HL-60 (cell line): ENCODE measurements at regions not wholly inside any gene's neighbourhood (a gene's known extent, or its start where the extent isn't known, plus 50 kb on each side); places are given as distances from the start of the nearest gene placed in this dataset.
"Not testable (repeated sequence)": the region's sequence is repeated elsewhere in the genome, so short reads cannot be mapped to it uniquely, and the experiment has no call there.

Experiments used
- POLR2AphosphoS5 ChIP-seq: IDR thresholded peaks from 2 replicates; pipeline ENCODE4 v1.6.1; 2012; ENCODE audit warnings: low read depth
- TF ChIP-seq, protein P1 (sequence below): IDR thresholded peaks from one replicate; pipeline ENCODE4 v1.5.1; 2011; ENCODE audit warnings: low read length, control low read depth, inconsistent platforms; ENCODE audit not compliant: insufficient read depth
- TF ChIP-seq, protein P2 (sequence below): IDR thresholded peaks from 2 replicates; pipeline ENCODE4 v1.6.1; 2012; ENCODE audit warnings: low read depth; ENCODE audit not compliant: insufficient replicate concordance

DNA sequence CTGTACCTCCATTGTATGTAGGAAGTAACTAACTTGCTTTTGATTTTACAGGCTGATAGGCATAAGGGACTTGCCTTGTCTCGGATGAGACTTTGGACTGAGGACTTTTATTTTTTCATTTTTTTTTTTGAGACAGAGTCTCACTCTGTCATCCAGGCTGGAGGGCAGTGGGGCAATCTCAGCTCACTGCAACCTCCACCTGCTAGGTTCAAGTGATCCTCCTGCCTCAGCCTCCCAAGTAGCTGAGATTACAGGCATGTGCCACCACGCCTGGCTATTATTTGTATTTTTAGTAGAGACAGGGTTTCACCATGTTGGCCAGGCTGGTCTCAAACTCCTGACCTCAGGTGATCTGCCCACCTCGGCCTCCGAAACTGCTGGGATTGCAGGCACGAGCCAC, 80.2 kb upstream of the SYN3 start:
- TF ChIP-seq, protein P1, sequence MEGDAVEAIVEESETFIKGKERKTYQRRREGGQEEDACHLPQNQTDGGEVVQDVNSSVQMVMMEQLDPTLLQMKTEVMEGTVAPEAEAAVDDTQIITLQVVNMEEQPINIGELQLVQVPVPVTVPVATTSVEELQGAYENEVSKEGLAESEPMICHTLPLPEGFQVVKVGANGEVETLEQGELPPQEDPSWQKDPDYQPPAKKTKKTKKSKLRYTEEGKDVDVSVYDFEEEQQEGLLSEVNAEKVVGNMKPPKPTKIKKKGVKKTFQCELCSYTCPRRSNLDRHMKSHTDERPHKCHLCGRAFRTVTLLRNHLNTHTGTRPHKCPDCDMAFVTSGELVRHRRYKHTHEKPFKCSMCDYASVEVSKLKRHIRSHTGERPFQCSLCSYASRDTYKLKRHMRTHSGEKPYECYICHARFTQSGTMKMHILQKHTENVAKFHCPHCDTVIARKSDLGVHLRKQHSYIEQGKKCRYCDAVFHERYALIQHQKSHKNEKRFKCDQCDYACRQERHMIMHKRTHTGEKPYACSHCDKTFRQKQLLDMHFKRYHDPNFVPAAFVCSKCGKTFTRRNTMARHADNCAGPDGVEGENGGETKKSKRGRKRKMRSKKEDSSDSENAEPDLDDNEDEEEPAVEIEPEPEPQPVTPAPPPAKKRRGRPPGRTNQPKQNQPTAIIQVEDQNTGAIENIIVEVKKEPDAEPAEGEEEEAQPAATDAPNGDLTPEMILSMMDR = not testable (repeated sequence)
- TF ChIP-seq POLR2AphosphoS5 = not testable (repeated sequence)
- TF ChIP-seq, protein P2, sequence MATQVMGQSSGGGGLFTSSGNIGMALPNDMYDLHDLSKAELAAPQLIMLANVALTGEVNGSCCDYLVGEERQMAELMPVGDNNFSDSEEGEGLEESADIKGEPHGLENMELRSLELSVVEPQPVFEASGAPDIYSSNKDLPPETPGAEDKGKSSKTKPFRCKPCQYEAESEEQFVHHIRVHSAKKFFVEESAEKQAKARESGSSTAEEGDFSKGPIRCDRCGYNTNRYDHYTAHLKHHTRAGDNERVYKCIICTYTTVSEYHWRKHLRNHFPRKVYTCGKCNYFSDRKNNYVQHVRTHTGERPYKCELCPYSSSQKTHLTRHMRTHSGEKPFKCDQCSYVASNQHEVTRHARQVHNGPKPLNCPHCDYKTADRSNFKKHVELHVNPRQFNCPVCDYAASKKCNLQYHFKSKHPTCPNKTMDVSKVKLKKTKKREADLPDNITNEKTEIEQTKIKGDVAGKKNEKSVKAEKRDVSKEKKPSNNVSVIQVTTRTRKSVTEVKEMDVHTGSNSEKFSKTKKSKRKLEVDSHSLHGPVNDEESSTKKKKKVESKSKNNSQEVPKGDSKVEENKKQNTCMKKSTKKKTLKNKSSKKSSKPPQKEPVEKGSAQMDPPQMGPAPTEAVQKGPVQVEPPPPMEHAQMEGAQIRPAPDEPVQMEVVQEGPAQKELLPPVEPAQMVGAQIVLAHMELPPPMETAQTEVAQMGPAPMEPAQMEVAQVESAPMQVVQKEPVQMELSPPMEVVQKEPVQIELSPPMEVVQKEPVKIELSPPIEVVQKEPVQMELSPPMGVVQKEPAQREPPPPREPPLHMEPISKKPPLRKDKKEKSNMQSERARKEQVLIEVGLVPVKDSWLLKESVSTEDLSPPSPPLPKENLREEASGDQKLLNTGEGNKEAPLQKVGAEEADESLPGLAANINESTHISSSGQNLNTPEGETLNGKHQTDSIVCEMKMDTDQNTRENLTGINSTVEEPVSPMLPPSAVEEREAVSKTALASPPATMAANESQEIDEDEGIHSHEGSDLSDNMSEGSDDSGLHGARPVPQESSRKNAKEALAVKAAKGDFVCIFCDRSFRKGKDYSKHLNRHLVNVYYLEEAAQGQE = not testable (repeated sequence)
